HCT116 (cell line): ENCODE measurements at regions not wholly inside any gene's neighbourhood (a gene's known extent, or its start where the extent isn't known, plus 50 kb on each side); places are given as distances from the start of the nearest gene placed in this dataset.

Experiments used
- CBX3 ChIP-seq: IDR thresholded peaks from 2 replicates; pipeline ENCODE4 v1.6.1; 2012; ENCODE audit warnings: low read depth
- CTCF ChIP-seq, 3 experiments: fragments of 200-600 bp in 1 of 3; sonication (generic) in 1 of 3; IDR thresholded peaks in 2 of 3; conservative IDR thresholded peaks in 1 of 3; 2 replicates each; pipeline ENCODE4 v1.5.1; 2012 to 2017; ENCODE audit warnings: low read depth in 2 of 3, low read length in 2 of 3, antibody characterized with exemption in 1 of 3, borderline replicate concordance in 1 of 3, control low read depth in 1 of 3, mild to moderate bottlenecking in 1 of 3, mixed read lengths in 1 of 3, mixed run types in 1 of 3, moderate library complexity in 1 of 3; ENCODE audit not compliant: insufficient read depth in 1 of 3
- EGR1 ChIP-seq: IDR thresholded peaks from 2 replicates; pipeline ENCODE4 v1.6.1; 2012; ENCODE audit warnings: low read depth
- EZH2 ChIP-seq: fragments of 200-600 bp; sonication (generic); IDR thresholded peaks from 2 replicates; pipeline ENCODE4 v1.6.1; 2017; ENCODE audit warnings: antibody characterized with exemption, mixed run types
- POLR2A ChIP-seq: IDR thresholded peaks from 2 replicates; pipeline ENCODE4 v1.7.0; 2011; ENCODE audit warnings: borderline replicate concordance; ENCODE audit not compliant: insufficient read depth, insufficient read length; ENCODE audit errors: extremely low read depth
- SP1 ChIP-seq: IDR thresholded peaks from 2 replicates; pipeline ENCODE4 v1.6.1; 2012; ENCODE audit warnings: low read depth
- TCF7L2 ChIP-seq: IDR thresholded peaks from 2 replicates; pipeline ENCODE4 v1.7.0; 2011; ENCODE audit warnings: borderline replicate concordance, inconsistent platforms; ENCODE audit not compliant: insufficient read depth, insufficient read length; ENCODE audit errors: extremely low read depth
- ZFX ChIP-seq: fragments of 450-650 bp; IDR thresholded peaks from 2 replicates; pipeline ENCODE4 v1.6.1; 2017

- TF ChIP-seq EZH2 (no peak), CBX3 (no peak), POLR2A (no peak), CTCF (IDR thresholded peaks at IDR 0.05 in 2 of 3, conservative IDR thresholded peaks at IDR 0.05 in 1 of 3; ENCODE audit: borderline replicate concordance in 1 of 3, insufficient read depth in 1 of 3, low read depth in 2 of 3, low read length in 2 of 3) (no peak), SP1 (no peak), TCF7L2 (no peak), EGR1 (no peak), ZFX (no peak)
These were observed 501.2 kb upstream of the INTU start for GRCh38 chr4:127131527-127131926.
